ENCODE measurements at regions not wholly inside any gene's neighbourhood (a gene's known extent, or its start where the extent isn't known, plus 50 kb on each side); places are given as distances from the start of the nearest gene placed in this dataset.

DNA sequence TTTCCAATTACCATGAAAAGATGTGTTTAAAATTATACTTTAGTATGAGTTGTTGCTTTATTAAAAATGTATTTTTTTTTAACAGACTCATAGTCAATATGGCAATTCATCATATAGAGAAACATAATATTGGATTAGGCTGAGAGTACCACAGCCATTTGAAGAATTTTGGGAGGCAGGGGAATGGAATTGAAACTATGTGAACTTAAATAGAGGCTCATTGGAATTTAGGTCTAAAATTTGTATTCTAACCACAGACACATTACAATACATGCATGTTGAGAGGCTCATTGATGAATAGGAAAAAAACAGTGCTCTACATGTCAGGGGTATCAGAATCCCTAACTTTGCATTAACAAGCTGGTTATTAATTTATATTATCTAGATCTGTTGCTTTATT lies 269.6 kb downstream of the DKK2 start:
- no peak for DNase-seq (ENCODE audit: low spot score)

DNA sequence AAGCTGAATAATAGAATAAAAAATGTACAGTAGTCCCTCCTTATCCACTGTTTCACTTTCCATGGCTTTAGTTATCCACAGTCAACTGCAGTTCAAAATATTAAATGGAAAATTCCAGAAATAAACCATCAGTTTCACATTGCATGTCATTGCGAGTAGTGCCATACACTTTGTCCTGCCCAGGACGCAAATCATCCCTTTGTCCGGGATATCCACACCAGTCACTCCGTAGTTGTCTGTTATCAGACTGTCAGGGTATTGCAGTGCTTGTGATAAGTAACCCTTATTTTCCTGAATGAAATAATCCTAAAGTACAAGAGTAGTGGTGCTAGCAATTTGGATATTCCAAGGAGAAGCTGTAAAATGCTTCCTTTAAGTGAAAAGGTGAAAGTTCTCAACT lies 271.3 kb downstream of the DKK2 start:
- no peak for DNase-seq (ENCODE audit: low spot score)

DNA sequence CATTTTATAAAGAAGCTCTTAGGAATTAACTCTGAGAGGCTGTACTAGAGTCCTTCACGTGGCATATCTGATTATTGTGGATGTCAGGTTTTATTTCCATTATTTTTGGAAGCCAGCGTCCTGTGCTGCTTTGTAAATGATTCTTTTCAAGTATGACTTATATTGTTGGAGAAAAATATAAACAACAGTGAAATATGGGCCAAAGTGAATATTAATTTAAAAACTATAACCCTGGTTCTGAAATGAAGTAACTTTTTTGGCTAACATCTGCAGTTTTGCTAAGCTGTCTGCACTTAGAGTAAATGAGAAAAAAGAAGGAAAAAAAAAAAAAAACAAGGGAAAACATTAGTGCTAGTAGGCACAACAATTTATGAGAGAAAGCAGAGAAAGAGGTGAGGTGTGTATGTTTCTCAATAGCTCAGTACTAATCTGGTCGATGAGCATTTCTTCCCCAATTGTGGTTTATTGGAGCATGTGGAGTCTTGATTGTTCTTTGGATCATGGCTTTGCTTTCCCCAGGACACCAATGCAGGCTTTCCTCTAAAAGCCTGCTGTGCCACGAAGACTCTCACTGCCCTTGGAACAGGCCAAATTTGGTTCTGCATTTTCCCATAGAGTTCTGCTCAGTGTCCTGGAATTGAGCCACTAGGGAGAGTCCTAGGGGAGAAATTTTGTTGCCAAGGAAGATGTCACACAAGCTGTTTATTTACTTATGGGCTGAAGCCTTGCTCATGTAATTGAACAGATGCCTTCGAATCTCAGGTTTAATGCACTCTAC lies 273.3 kb downstream of the DKK2 start:
- DNase-seq (ENCODE audit: low spot score) = peak; percentile 52

DNA sequence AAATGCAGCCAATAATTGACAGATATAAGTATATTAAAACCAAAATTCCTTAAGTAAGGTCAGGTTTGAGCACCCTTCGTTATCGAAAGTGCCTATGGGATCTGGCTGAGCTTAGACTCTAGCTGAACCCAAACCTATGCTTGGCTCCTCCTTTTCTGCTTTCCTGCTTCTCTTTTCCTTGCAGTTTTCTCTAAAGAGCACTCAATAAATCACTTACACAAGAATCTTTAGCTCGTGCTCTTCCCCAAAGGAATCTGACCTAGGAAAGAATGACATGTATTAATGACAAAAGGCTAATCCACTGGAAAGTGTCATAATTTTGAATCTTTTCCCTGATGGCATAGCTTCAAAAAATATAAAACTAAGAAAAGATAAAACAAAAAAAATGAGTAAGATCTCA lies 282.7 kb downstream of the DKK2 start:
- DNase-seq (ENCODE audit: low spot score) = no peak

DNA sequence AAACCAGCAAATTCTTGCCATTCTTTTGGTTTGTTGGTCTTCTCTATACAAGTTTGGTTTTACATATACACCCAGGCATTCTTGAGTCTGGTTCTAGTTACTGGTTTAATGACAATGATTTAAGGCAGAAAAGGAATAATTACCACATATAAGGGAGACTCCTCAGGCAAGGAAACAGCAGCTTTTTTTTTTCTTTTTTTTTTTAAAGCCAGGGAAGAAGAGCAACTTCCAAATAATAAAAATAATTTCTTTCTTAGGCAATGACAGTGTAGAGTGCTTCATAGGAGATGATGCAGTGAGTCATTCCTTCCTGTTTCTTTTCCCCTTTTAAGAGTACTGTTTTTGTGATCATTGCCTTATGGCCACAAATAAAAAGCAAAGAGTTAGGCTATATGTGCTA lies 289.7 kb downstream of the DKK2 start:
- DNase-seq (ENCODE audit: low spot score) = no peak

DNA sequence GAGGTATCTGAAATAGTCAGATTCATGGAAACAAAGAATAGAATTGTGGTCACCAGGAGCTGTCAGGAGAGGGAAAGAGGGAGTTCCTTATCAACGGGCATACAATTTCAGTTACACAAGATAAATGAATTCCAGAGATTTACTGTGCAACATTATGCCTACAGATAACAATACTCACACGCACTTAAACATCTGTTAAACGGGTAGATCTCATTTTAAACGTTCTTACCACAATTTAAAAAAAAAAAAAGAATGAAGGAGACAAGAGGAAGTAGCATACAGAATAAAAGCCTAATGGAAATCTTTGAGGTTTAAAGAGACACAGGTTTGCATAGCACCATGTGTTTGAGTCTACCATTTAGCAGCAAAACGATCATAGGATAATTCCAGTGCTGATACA lies 298.0 kb downstream of the DKK2 start:
- no peak for DNase-seq (ENCODE audit: low spot score)

DNA sequence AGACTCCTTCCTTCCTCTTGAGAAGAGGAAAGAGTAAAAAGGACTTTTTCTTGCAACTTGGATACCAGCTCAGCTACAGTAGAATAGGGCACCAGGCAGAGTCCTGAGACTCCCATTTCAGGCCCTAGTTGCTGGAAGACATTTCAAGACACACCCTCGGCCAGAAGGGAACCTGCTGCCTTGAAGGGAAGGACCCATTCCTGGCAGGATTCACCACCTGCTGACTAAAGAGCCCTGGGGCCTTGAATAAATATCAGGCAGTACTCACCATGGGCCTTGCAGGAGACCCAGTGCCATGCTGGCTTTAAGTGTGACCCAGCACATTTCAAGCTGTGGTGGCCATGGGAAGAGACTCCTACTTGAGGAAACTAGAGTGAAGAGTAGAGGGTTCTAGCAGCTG lies 317.6 kb downstream of the DKK2 start:
- DNase-seq (ENCODE audit: low spot score) = no peak

DNA sequence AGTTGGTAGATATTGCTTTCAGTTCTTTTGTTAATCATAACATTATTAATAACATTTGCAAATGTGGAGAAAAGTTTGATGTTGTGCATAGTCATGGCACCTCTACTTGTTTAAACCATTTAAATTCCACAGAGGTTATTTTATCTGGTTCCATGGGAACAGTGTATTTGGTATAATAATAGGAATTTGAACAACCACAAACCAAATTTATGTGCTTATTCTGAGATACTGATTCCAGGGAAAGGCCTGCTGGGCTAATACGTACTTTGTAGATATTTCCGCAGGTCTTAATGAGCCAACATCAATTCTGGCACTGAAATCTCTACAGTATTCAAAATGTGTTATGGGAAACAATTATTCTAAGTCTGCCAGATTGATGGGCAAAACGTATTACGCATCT lies 319.0 kb downstream of the DKK2 start:
- no peak for DNase-seq (ENCODE audit: low spot score)

DNA sequence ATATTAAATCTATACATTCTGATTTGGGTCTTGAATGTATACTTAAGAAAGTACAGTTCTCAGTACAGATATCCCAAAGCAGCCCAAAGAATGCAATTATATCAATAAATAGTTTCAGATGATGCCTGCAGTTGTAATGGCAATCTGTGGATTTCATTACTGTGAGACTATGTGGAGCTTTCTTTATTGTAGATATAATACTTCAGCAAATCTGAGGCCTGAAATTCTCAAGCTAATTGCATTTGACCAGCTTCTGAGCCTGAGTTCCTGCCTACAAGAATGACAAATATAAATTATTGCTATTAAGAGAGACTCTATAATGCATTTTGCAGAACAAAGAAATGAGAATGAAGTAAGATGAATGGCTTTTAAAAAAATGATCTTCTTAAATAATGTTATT lies 320.3 kb downstream of the DKK2 start:
- DNase-seq (ENCODE audit: low spot score) = no peak

DNA sequence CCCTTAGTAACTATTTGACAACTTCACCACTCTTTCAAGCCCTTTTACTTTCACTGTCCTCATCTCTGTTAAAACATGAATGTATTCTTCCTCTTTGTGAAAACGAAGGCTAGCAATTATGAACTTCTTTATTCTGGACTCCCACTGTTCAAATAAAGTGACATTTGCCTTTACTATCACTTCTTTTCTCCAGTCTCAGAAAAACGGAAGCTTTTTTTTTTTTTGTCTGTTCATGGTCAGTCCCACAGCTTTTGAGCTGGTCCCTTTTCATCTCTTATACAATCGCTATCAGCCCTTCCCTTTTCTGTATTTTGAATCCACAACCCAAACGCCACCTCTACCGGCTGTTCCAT lies 327.7 kb downstream of the DKK2 start:
- no peak for DNase-seq (ENCODE audit: low spot score)

DNA sequence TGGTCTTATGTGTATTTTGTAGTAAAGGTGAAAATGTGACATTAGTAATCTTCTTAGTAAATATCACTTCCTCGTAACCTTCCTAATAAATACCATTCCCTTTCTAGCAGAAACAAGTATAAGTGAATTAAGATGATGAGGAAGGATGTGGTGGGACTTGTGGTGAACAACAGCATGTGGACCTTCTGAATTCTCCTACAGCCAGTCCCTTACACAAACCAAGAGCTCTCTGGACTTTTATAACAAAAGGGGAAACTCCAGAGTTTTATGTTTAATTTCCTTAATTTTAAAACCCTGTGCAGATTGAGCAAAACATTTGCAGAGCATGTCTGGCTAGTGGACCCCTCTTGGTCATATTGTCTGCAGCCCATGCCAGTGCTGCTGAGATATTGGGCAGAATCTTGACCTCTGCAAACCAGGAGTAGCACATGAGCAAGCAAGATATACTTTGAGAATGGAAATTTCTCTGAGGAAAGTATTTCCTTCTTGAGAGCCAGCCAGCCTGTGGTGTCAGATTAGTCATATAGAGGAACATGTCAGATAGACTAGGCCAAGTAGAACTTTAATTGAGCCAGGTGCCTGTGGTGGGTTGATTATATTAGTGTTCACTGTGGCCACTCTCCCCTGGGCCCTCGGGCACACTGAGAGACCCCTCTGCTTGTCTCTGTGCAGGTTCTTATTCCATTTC lies 328.2 kb downstream of the DKK2 start:
- DNase-seq (ENCODE audit: low spot score) = no peak

DNA sequence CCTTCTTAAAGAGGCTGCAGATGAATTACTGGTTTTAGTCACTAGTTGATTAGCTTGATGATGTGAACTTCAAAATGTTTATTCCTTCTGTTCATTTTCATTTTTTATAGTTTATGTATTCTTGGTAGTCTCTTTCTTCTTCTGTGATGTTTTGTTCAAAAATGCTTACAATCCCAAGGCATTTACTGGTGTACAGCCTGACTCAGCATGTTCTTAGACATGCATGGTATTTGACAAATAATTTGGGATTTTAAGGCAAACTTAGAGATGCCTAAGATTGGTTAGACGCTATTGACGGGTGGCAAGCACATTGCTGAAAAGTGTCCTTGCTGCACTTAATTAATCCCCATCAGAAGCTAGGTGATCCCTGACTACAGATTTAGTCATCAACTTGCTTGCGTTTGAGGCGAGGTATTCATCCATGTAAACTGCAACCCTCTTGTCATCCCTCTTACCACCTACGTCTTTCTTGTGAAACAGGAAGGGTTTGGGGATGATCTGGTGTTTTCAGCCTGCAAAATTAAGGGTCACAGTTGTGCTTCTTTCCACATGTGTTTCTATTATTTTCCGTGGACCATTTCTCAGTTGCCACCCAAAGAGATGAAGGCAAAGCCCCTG lies 331.8 kb downstream of the DKK2 start:
- DNase-seq (ENCODE audit: low spot score) = no peak

DNA sequence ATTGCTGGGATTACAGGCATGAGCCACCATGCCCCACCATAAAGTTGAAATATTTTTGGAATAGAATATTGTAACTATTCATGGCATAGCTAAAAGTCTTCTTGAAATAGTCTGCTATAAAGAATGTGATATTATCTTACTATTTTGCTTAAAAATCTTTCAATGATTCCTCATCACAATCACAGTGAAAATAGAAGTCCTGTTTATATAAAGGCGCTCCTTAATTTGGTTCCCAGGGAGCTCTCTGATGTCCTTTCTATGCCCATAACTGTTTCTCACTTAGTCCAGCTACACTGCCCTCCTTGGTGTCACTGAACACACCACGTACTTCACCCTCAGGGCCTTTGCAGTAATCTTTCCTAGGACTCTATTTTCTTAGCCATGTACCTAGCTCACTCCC lies 331.7 kb upstream of the GIMD1 start:
- DNase-seq (ENCODE audit: low spot score) = no peak

DNA sequence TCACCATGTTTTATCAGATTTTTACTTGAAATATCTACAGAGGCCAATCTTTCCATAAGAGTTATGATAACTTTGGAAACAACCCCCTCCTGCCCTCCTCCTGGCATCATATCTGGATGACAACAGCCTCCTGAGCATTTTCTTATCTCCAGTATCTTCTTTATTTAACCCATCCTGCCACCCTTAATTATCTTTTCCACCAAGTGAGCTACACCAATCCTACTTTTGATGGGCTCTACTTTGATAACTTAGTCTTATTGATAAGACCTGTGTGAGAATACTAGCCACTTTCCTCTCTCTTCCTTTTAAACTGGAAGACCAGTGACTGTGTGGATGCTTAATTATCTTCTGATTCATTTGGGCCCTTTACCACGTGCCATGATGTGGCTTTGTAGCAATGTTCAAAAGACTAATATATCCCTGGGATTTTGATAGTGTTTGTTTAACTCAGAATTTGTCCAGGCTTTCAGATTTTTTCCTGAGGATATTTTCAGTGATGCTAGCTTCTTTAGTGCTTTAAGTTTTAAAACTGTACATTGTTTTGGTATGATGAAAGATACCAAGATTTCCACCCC lies 330.1 kb upstream of the GIMD1 start:
- DNase-seq (ENCODE audit: low spot score) = no peak

DNA sequence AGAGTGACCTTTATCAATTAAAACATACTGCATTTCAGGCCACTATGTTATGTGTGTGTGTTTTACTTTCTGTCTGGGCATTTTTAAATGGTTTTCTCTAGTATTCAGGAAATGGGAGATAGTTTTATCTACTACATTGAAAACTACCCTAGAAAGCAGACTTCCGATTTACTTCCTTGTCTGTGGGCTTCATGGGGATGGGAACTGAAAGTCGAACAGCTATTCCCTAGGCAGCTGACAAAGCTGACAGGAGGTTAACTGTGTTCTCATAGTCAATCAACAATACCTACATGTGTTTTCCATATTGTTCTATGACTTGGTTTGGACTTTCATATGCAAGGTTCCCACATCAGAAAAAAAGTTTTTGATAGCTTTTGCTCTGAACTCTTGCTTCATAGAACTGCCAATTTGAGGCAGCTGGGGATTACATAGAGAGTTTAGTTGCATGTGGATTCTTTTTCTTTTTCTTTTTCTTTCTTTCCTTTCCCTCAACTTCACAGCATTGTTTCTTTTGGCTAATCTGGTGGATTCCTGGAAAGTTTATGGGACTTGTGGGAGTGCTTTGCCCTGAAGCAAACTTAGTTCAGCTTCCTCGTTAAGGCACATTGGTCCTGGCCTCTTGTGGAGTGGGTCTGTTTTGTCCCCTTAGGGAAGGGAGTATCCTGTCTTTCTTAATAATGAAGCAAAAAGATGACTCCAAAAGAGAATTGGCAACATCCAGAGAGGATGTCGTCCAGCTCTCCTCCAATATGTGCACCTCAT lies 327.1 kb upstream of the GIMD1 start:
- no peak for DNase-seq (ENCODE audit: low spot score)

DNA sequence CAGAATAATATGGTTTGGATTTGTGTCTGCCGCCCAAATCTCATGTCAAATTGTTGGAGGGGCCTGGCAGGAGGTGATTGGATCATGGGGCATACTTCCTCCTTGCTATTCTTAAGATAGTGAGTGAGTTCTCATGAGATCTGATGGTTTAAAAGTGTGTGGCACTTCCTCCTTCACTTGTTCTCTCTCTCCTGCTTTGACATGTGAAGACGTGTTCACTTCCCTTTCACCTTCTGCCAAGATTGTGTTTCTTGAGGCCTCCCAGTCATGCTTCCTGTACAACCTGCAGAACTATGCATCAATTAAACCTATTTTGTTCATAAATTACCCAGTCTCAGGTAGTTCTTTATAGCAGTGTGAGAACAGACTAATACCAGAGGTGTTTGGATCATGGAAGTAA lies 325.7 kb upstream of the GIMD1 start:
- no peak for DNase-seq (ENCODE audit: low spot score)

DNA sequence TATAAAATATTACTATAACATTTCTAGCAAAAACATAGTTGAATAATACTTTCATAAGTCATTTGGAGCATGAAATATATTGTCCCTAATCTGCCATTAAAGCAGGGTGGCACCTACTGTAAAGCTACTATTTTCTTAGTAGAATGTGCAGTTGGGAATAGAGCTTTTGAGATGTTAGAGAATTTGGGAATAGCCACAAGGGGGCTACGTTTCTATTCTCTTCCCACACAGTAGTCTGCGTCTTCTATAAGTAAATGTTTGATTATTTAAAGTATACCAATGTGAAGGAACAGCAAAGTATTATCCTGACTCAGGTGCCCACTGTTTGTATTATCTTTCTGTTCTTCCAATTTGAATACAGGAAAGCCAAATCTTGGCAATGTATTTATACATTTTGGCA lies 323.2 kb upstream of the GIMD1 start:
- DNase-seq (ENCODE audit: low spot score) = no peak

DNA sequence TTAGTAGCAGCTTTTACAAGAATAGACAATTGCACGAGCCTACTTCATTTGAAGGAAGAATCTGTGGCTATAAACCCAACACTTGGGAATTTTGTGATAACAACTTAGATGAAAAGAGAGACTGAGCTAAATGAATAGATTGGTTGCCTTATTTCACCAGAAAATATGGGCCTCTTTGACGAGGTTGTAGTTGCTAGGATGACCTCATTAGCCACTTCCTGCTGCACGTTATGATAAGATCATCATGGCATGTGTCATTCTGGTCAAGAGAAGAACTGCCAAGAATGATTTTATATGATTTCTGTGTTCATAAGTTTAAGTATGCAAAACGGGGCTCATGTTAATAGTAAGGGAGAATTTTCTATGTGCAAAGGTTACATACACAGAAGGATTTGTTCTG lies 321.9 kb upstream of the GIMD1 start:
- DNase-seq (ENCODE audit: low spot score) = no peak

DNA sequence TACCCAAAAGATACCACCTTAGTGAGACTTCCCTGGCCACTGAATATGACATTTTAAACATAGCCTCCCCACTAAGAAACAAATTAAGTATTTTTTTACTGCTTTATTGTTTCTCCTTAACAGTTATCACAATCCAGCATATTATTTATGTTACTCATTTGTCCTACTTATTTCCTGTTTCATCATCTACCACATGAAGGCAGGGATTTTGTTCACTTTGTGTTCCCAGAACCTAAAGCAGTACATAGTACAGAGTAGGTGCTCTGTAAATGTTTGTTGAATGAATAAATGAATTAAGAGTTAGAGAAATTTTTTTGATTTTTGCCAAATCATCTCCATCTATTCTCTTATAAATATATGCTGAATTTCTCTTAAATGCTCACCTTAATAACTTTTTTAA lies 318.4 kb upstream of the GIMD1 start:
- DNase-seq (ENCODE audit: low spot score) = no peak

DNA sequence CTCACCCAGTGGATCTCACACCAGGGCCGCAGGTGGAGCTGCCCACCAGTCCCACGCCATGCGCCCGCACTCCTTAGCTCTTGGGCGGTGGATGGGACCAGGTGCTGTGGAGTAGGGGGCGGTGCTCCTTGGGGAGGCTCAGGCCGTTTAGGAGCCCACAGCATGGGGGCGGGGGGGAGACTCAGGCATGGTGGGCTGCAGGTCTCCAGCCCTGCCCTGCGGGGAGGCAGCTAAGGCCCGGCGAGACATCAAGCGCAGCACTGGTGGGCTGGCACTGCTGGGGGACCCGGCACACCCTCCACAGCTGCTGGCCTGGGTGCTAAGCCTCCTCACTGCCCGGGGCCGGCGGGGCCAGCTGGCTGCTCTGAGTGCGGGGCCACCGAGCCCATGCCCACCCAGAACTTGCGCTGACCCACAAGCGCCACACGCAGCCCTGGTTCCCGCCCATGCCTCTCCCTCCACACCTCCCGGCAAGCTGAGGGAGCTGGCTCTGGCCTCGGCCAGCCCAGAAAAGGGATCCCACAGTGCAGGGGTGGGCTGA lies 312.9 kb upstream of the GIMD1 start:
- DNase-seq (ENCODE audit: low spot score) = no peak

DNA sequence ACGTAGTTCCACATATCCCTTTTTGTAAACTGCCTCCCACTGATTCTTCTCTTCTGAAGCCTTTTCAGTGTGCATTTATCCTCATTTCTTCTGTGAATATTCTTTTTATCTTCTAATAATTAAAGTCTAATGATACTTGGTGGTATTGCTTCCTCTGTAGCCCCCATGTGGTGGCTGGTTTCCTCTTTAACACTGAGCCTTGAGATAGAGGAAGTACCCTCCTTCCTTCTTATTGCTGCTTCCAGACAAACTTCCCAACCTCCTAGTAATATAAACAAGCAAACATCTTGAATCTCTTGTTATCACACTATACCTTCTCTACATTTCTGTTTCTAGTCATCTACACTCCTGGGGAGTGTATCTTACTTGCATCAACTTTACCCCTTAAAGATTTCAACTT lies 310.5 kb upstream of the GIMD1 start:
- DNase-seq (ENCODE audit: low spot score) = no peak

DNA sequence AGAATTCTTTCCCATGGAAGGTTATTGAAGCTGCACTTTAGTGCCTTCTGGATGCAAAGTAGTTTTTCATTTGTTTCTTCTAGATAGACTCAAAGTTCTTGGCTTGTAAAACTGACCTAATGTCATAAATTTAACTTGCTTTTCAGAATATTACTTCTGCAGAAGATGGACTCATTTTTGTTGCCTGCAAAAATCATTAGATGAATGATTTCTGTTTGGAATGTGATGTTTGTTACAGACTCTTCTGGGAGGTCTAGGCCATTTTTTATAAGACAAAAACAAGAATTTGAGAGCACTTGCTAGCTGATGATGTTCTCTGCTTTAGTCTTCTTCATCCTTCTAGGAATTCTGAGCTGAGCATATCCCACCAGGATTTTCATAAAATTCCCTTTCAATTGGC lies 308.6 kb upstream of the GIMD1 start:
- DNase-seq (ENCODE audit: low spot score) = no peak

Data from ecto neural progenitor cell (in vitro differentiated cells).